ENCODE measurements at regions not wholly inside any gene's neighbourhood (a gene's known extent, or its start where the extent isn't known, plus 50 kb on each side); places are given as distances from the start of the nearest gene placed in this dataset.
A peak's percentile ranks its signal among the peaks of the same experiment; 100 is the strongest.

DNA sequence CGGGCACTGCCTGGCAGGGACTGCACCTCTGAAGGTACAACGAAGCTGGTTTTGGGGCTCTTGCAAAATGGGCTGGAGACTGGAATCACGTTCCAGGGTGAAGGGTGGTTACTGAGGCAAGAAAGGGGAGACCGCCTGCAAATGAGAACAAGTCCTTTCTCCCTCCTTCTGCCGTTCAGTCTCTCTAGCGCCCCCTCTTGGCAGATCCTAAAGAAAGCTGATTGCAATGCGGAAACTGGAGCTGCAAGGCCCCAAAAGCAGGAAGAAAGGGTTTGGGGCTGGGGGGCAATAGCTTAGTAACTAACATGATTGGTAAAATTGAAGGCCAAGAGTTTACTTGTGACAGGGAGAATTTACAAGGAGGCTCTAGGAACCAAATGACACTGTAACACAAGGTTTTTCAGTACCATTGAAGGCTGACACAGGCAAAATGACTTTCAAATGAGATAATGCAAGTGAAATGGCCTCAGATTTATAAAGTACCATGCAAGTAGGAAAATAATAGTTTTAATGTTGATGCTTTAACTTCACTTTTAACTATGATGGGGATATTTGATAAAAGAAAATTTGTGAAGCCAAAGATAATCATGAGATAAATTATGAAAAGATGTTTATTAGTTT lies 222.7 kb upstream of the HAND2 start:
- ChIA-PET RAD21 (ENCODE audit: low non-redundant PET in 1 of 2, low total read pairs in 2 of 2, uncharacterized antibody in 2 of 2, unreplicated experiment in 2 of 2) (no interaction called here), POLR2A (no interaction called here), CTCF (interaction anchor here (0.6 to 2.6 kb wide), 13 partner anchors 9 to 562 kb away, joined by 3 to 13 read pairs (median 3); no protein-coding TSS in a partner anchor)
- DNase-seq (ENCODE audit: low read depth, low spot score) (peak; percentile 58), ATAC-seq (peak; percentile 78)
- intact Hi-C loops (cut with micrococcal nuclease), result loop anchor here (5.0 kb wide), 1 partner anchor 245 kb away; no protein-coding TSS in a partner anchor
- H3K4me2 ChIP-seq (ENCODE audit: low read length), result no peak overlapping the region
- H3K9me2 ChIP-seq (ENCODE audit: insufficient read depth), result no peaks in the 10 kb centered on the region
- no peaks in the 10 kb centered on the region for H3K36me3 ChIP-seq (ENCODE audit: control insufficient read depth in 1 of 2, insufficient read depth in 2 of 2, low read length in 2 of 2)
- H4K20me1 ChIP-seq (ENCODE audit: insufficient read depth), result no peaks in the 10 kb centered on the region
- no peak overlapping the region for H3K4me3 ChIP-seq (replicated peaks in 1 of 2; ENCODE audit: low read depth in 1 of 2, low read length in 2 of 2)
- TF ChIP-seq POLR2A (IDR thresholded peaks at IDR 0.05; ENCODE audit: borderline replicate concordance, extremely low read depth, insufficient read depth, insufficient read length) (no peak), EZH2 (IDR thresholded peaks at IDR 0.05) (no peak), SRF (IDR thresholded peaks at IDR 0.05; ENCODE audit: low read depth) (no peak), YY1 (IDR thresholded peaks at IDR 0.05; ENCODE audit: extremely low read depth, insufficient replicate concordance, low read depth, low read length) (no peak), TCF7L2 (IDR thresholded peaks at IDR 0.05; ENCODE audit: borderline replicate concordance, extremely low read depth, insufficient read depth, insufficient read length) (no peak), ATF3 (IDR thresholded peaks at IDR 0.05) (no peak), ELF1 (IDR thresholded peaks at IDR 0.05; ENCODE audit: borderline replicate concordance, low read depth) (peak; percentile 45; the same call in 1 of the 2 replicates), POLR2AphosphoS5 (IDR thresholded peaks at IDR 0.05; ENCODE audit: low read depth, low read length) (no peak), CEBPB (IDR thresholded peaks at IDR 0.05; ENCODE audit: low read depth) (no peak), RAD21 (IDR thresholded peaks at IDR 0.05; ENCODE audit: low read depth) (peak; percentile 38), EGR1 (IDR thresholded peaks at IDR 0.05; ENCODE audit: low read depth) (no peak), CBX3 (IDR thresholded peaks at IDR 0.05; ENCODE audit: low read depth) (0 out of 2 replicates have a peak, but pooled peaks have one; percentile 11), JUND (IDR thresholded peaks at IDR 0.05) (no peak), REST (IDR thresholded peaks at IDR 0.05; ENCODE audit: low read depth) (no peak), SIN3A (IDR thresholded peaks at IDR 0.05; ENCODE audit: low read depth) (no peak), EZH2phosphoT487 (IDR thresholded peaks at IDR 0.05; ENCODE audit: borderline replicate concordance) (no peak)
- TF ChIP-seq, protein P1, sequence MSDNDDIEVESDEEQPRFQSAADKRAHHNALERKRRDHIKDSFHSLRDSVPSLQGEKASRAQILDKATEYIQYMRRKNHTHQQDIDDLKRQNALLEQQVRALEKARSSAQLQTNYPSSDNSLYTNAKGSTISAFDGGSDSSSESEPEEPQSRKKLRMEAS (IDR thresholded peaks at IDR 0.05), result no peak
- TF ChIP-seq, protein P2, sequence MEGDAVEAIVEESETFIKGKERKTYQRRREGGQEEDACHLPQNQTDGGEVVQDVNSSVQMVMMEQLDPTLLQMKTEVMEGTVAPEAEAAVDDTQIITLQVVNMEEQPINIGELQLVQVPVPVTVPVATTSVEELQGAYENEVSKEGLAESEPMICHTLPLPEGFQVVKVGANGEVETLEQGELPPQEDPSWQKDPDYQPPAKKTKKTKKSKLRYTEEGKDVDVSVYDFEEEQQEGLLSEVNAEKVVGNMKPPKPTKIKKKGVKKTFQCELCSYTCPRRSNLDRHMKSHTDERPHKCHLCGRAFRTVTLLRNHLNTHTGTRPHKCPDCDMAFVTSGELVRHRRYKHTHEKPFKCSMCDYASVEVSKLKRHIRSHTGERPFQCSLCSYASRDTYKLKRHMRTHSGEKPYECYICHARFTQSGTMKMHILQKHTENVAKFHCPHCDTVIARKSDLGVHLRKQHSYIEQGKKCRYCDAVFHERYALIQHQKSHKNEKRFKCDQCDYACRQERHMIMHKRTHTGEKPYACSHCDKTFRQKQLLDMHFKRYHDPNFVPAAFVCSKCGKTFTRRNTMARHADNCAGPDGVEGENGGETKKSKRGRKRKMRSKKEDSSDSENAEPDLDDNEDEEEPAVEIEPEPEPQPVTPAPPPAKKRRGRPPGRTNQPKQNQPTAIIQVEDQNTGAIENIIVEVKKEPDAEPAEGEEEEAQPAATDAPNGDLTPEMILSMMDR (IDR thresholded peaks at IDR 0.05 in 2 of 3, conservative IDR thresholded peaks at IDR 0.05 in 1 of 3; ENCODE audit: borderline replicate concordance in 1 of 3, insufficient read depth in 1 of 3, low read depth in 2 of 3, low read length in 2 of 3), result peak; percentile 30 to 91 (median 83); a peak in 5 of 6 replicates
- H3K9ac ChIP-seq (ENCODE audit: low read length), result no peak overlapping the region
- no peak overlapping the region for H3K27ac ChIP-seq (ENCODE audit: low read depth, low read length)
- H2AFZ ChIP-seq (ENCODE audit: low read depth, low read length, poor library complexity, severe bottlenecking), result no peak overlapping the region
- peaks cover 5% of the 10 kb centered on the region; the same call in 1 of the 2 replicates for H3K27me3 ChIP-seq (ENCODE audit: insufficient read depth, low read length)
- BruUV-seq (replicated peaks), result no TSS peak
- H3K9me3 ChIP-seq (ENCODE audit: control insufficient read depth in 1 of 2, insufficient read depth in 1 of 2, low read depth in 1 of 2, low read length in 2 of 2), result no peaks in the 10 kb centered on the region
- H3K79me2 ChIP-seq (ENCODE audit: insufficient read depth, low read length), result no peaks in the 10 kb centered on the region
- no peaks in the 10 kb centered on the region for H3K4me1 ChIP-seq (ENCODE audit: control insufficient read depth in 1 of 2, insufficient read depth in 2 of 2, low read length in 2 of 2)
